GM23248 (cell line): ENCODE measurements at regions not wholly inside any gene's neighbourhood (a gene's known extent, or its start where the extent isn't known, plus 50 kb on each side); places are given as distances from the start of the nearest gene placed in this dataset.

Source experiments
- EZH2 ChIP-seq: fragments of 200-600 bp; sonication (generic); IDR thresholded peaks from 2 replicates; pipeline ENCODE4 v1.6.1; 2018; ENCODE audit warnings: antibody characterized with exemption, mild to moderate bottlenecking; ENCODE audit not compliant: insufficient read depth, poor library complexity, severe bottlenecking
- EZH2phosphoT487 ChIP-seq: fragments of 200-600 bp; sonication (generic); IDR thresholded peaks from 2 replicates; pipeline ENCODE4 v1.6.1; 2018; ENCODE audit warnings: antibody characterized with exemption, moderate library complexity, mild to moderate bottlenecking, low read depth; ENCODE audit not compliant: insufficient read depth

GRCh38 chr3:194003114-194004057 is 132.6 kb upstream of the HES1 start:
- TF ChIP-seq EZH2phosphoT487 (no peak), EZH2 (no peak)
